ENCODE measurements at regions not wholly inside any gene's neighbourhood (a gene's known extent, or its start where the extent isn't known, plus 50 kb on each side); places are given as distances from the start of the nearest gene placed in this dataset.

GRCh38 chr11:127445476-127445875, 444.9 kb upstream of the KIRREL3 start:
- H3K9ac ChIP-seq (ENCODE audit: insufficient read depth in 1 of 2, low read length in 2 of 2) = no peak overlapping the region
- WGBS, 2 donors = 79 to 80% methylated on average over 4 of the region's 4 CpGs
- H3K27ac ChIP-seq (ENCODE audit: low read depth in 1 of 2, low read length in 1 of 2) = no peak overlapping the region
- H3K4me1 ChIP-seq (ENCODE audit: control insufficient read depth in 5 of 5, insufficient read depth in 5 of 5, low read length in 5 of 5) = peaks cover 0 to 18% (median 0%) of the 10 kb centered on the region in 5 donors
- H3K36me3 ChIP-seq (ENCODE audit: control insufficient read depth in 4 of 4, insufficient read depth in 4 of 4, low read length in 4 of 4) = no peaks in the 10 kb centered on the region
- no peaks in the 10 kb centered on the region for H3K27me3 ChIP-seq (ENCODE audit: control insufficient read depth in 3 of 3, insufficient read depth in 3 of 3, low read length in 2 of 3)
- ATAC-seq (ENCODE audit: insufficient read depth, low FRiP score) (no peak), DNase-seq (no peak)
- no peak overlapping the region for H3K4me3 ChIP-seq
- peaks cover 0 to 4% (median 0%) of the 10 kb centered on the region in 4 donors for H3K9me3 ChIP-seq (ENCODE audit: control insufficient read depth in 4 of 4, insufficient read depth in 3 of 4, low read length in 3 of 4)
- TF ChIP-seq CTCF (IDR thresholded peaks at IDR 0.05; ENCODE audit: control extremely low read depth, extremely low read depth) = no peak

GRCh38 chr11:127443297-127443696, 442.7 kb upstream of the KIRREL3 start:
- no peaks in the 10 kb centered on the region for H3K36me3 ChIP-seq (ENCODE audit: control insufficient read depth in 4 of 4, insufficient read depth in 4 of 4, low read length in 4 of 4)
- H3K27ac ChIP-seq (ENCODE audit: low read depth in 1 of 2, low read length in 1 of 2) = no peak overlapping the region
- no peak for ATAC-seq (ENCODE audit: insufficient read depth, low FRiP score)
- H3K4me1 ChIP-seq (ENCODE audit: control insufficient read depth in 5 of 5, insufficient read depth in 5 of 5, low read length in 5 of 5) = peaks cover 0 to 8% (median 0%) of the 10 kb centered on the region in 5 donors
- H3K9me3 ChIP-seq (ENCODE audit: control insufficient read depth in 4 of 4, insufficient read depth in 3 of 4, low read length in 3 of 4) = no peaks in the 10 kb centered on the region
- 77 to 93% methylated on average over 2 of the region's 2 CpGs for WGBS, 2 donors
- no peaks in the 10 kb centered on the region for H3K27me3 ChIP-seq (ENCODE audit: control insufficient read depth in 3 of 3, insufficient read depth in 3 of 3, low read length in 2 of 3)
- no peak overlapping the region for H3K4me3 ChIP-seq
- H3K9ac ChIP-seq (ENCODE audit: insufficient read depth in 1 of 2, low read length in 2 of 2) = no peak overlapping the region
- TF ChIP-seq CTCF (IDR thresholded peaks at IDR 0.05; ENCODE audit: control extremely low read depth, extremely low read depth) = no peak
- no peak for DNase-seq

- no peaks in the 10 kb centered on the region for H3K27me3 ChIP-seq (ENCODE audit: control insufficient read depth in 3 of 3, insufficient read depth in 3 of 3, low read length in 2 of 3)
- no peak for TF ChIP-seq CTCF (IDR thresholded peaks at IDR 0.05; ENCODE audit: control extremely low read depth, extremely low read depth)
- H3K4me3 ChIP-seq = no peak overlapping the region
- H3K36me3 ChIP-seq (ENCODE audit: control insufficient read depth in 4 of 4, insufficient read depth in 4 of 4, low read length in 4 of 4) = no peaks in the 10 kb centered on the region
- H3K27ac ChIP-seq (ENCODE audit: low read depth in 1 of 2, low read length in 1 of 2) = no peak overlapping the region
- no peaks in the 10 kb centered on the region for H3K4me1 ChIP-seq (ENCODE audit: control insufficient read depth in 5 of 5, insufficient read depth in 5 of 5, low read length in 5 of 5)
- DNase-seq = no peak
- no peak overlapping the region for H3K9ac ChIP-seq (ENCODE audit: insufficient read depth in 1 of 2, low read length in 2 of 2)
- 42 to 56% methylated on average over 3 of the region's 3 CpGs for WGBS, 2 donors
- no peak for ATAC-seq (ENCODE audit: insufficient read depth, low FRiP score)
- H3K9me3 ChIP-seq (ENCODE audit: control insufficient read depth in 4 of 4, insufficient read depth in 3 of 4, low read length in 3 of 4) = no peaks in the 10 kb centered on the region
Measured at GRCh38 chr11:127440616-127441015, 440.0 kb upstream of the KIRREL3 start.

- Histone ChIP-seq H3K4me1 (ENCODE audit: control insufficient read depth in 5 of 5, insufficient read depth in 5 of 5, low read length in 5 of 5) (no peaks in the 10 kb centered on the region), H3K36me3 (ENCODE audit: control insufficient read depth in 4 of 4, insufficient read depth in 4 of 4, low read length in 4 of 4) (no peaks in the 10 kb centered on the region), H3K9ac (ENCODE audit: insufficient read depth in 1 of 2, low read length in 2 of 2) (no peak overlapping the region), H3K9me3 (ENCODE audit: control insufficient read depth in 4 of 4, insufficient read depth in 3 of 4, low read length in 3 of 4) (no peaks in the 10 kb centered on the region), H3K27me3 (ENCODE audit: control insufficient read depth in 3 of 3, insufficient read depth in 3 of 3, low read length in 2 of 3) (no peaks in the 10 kb centered on the region), H3K4me3 (no peak overlapping the region), H3K27ac (ENCODE audit: low read depth in 1 of 2, low read length in 1 of 2) (no peak overlapping the region)
- no peak for ATAC-seq (ENCODE audit: insufficient read depth, low FRiP score)
- DNase-seq = no peak
- no peak for TF ChIP-seq CTCF (IDR thresholded peaks at IDR 0.05; ENCODE audit: control extremely low read depth, extremely low read depth)
- 75 to 90% methylated on average over 3 of the region's 3 CpGs for WGBS, 2 donors
Measured at GRCh38 chr11:127425281-127425680, 424.7 kb upstream of the KIRREL3 start.
